Erythroblast (primary cell): ENCODE measurements at regions not wholly inside any gene's neighbourhood (a gene's known extent, or its start where the extent isn't known, plus 50 kb on each side); places are given as distances from the start of the nearest gene placed in this dataset.
A peak's percentile ranks its signal among the peaks of the same experiment; 100 is the strongest.

Experiments used
- DNase-seq, 2 experiments: peaks; one replicate each; lab custom pipeline; 2025; lab: John Stamatoyannopoulos, UW
- GATA1 ChIP-seq: IDR thresholded peaks from 2 replicates; pipeline ENCODE4 v1.6.1; 2011; ENCODE audit warnings: low read depth, mild to moderate bottlenecking, control low read depth, low read length, moderate library complexity
- POLR2A ChIP-seq: IDR thresholded peaks from 2 replicates; pipeline ENCODE4 v1.6.1; 2011; ENCODE audit warnings: mild to moderate bottlenecking, low read length

- TF ChIP-seq POLR2A (no peak), GATA1 (no peak)
- DNase-seq = no peak
Measured at GRCh38 chr5:4855036-4855435, 285.1 kb upstream of the ADAMTS16 start.

GRCh38 chr5:4855880-4856279 lies 284.2 kb upstream of the ADAMTS16 start:
- no peak for TF ChIP-seq GATA1
- TF ChIP-seq POLR2A = no peak
- no peak for DNase-seq

- TF ChIP-seq POLR2A (no peak), GATA1 (no peak)
- DNase-seq = no peak
Measured at GRCh38 chr5:4857761-4858160, 282.4 kb upstream of the ADAMTS16 start.

GRCh38 chr5:4859500-4860235 lies 280.5 kb upstream of the ADAMTS16 start:
- no peak for DNase-seq
- no peak for TF ChIP-seq GATA1
- no peak for TF ChIP-seq POLR2A

DNA sequence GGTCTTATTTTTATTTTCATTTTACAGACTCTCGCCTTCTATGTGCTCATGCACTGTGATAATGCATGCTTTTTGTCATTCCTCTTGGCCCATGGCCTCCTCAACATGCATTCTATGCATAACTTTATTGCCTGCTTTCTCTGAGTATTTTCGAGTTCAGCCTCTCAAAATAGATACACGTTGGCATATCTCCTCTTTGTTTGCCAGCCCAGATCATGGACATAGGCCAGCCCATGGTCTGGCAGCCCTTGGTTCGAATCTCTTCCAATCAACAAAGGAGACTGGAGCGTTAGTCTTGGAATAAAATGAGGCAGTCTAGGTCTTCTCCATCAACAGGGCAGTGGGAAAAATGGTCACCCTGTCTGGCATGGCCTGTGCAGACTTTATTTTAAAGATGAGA lies 279.5 kb upstream of the ADAMTS16 start:
- DNase-seq = no peak
- no peak for TF ChIP-seq GATA1
- no peak for TF ChIP-seq POLR2A

DNA sequence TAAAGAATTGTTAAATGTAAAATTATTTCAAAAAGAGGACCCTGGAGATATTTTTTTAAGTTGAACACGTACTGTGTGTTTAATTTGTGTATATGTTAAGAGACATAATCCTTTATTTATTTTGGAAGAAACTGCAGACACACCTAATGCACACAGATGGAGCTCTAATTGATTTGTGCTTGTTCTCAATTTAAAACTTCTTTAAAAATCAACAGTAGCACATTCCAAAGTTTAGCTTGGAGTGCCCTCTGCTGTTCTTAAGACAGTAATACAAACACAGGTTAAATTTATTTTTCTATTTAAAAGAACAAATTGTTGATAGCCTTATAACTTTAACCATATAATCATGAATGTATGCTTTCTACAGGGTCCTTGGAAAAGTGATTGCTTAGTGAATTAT lies 277.6 kb upstream of the ADAMTS16 start:
- DNase-seq = peak; percentile 26 to 52
- TF ChIP-seq GATA1 (no peak), POLR2A (no peak)

GRCh38 chr5:4866131-4866659 lies 273.9 kb upstream of the ADAMTS16 start:
- no peak for TF ChIP-seq POLR2A
- no peak for TF ChIP-seq GATA1
- DNase-seq = no peak

DNA sequence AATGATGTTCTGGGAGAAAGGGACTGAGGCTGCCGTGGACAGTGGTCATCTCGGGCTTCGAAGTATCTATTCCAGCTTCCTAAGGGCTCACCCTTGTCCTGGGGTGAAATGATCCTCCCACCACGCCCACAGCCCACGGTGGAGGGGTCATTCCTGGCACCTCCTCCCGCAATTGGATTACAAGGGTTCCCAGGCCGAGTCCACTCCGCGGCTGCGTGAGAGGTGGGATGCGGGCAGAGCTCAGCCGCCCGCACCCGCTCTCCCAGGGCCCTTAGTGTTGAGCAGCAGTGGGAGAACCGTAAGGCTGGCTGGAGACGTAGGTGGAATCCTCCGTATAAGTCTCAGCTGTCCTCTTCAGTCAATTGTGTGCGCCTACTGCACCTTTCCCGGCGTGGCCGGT lies 273.3 kb upstream of the ADAMTS16 start:
- no peak for DNase-seq
- no peak for TF ChIP-seq GATA1
- TF ChIP-seq POLR2A = no peak

DNA sequence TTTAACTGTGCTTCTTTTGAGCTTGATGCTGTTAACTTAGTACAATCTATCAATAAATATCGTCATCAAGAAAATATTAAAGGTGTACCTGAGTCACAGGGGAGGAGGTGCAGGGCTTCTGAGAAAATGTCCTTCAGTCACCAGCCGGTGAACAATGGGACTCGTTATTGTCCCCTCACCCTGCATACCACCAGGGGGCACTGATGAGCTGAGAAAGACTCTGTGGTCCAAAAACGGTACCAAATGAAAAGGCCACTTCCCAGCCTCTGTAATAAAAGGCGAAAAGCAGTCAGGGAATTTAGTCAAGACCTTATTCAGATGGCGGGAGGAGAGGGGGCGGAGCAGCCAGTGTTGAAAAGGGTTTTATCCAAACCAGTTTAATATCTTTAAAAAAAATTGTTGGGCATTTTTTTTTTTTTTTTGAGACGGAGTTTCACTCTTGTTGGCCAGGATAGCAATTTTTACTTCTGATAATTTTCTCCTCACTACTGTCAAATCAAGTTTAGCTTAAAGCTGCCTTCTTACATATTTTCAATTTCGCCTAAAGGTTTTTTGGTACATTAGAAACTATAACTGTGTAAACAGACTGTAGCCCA lies 271.9 kb upstream of the ADAMTS16 start:
- peak; percentile 32 to 60 for DNase-seq
- TF ChIP-seq POLR2A = no peak
- TF ChIP-seq GATA1 = no peak

DNA sequence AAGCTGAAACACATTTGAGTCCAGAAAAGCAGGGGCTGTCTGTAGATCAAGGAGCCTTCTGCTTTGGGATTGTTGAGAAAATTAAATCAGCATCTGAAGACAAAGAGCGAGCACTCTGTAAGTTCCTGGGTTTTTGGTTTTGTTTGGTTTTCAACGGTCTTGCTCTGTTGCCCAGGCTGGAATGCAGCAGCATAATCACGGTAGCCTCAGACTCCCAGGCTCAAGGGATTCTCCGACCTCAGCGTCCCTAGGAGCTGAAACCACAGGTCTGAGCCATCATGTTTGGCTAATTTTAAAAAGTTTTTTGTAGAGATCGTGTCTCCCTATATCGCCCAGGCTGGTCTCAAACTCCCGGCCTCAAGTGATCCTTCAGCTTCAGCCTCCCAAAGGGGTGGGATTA lies 266.5 kb upstream of the ADAMTS16 start:
- no peak for TF ChIP-seq POLR2A
- no peak for TF ChIP-seq GATA1
- DNase-seq = no peak

GRCh38 chr5:4874097-4874496 lies 266.0 kb upstream of the ADAMTS16 start:
- no peak for DNase-seq
- no peak for TF ChIP-seq GATA1
- TF ChIP-seq POLR2A = no peak

DNA sequence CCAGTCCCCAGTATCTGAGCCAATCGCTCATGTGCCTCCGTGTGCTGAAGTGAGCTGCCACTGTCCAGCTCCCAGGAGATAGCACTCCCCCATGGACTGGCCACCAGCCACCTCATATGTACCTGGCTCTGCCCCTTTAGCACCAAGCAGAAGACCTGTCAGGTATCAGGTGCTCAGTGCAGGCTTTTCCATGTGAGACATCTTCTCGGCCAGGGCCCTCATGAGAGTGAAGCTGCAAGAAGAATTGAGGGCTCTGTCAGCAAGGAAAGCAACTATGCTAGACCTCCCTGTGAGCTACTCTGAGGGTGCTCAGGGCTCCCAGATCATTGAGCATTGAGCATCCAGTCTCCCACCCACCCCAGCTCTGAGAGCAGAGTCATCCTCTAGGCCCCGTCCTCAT lies 264.2 kb upstream of the ADAMTS16 start:
- TF ChIP-seq GATA1 (no peak), POLR2A (no peak)
- DNase-seq = no peak

DNA sequence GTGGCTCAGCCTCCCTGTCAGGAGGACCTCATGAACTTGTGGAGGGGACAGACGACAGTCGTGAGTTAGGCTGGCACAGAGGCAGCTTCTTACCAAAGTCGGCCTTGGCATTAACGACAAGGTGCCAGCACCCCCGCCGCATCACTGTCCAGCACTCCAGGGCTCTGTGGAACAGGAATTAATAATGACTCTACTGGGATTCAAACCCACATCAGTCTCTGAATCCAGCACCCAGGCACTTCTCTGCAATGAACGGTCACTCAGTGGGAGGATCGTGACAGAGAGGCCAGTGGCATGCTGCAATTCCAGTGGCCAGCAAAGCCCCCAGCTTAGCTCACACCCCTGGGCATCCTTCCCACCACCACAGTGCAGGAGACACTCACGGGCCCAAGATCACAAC lies 263.3 kb upstream of the ADAMTS16 start:
- DNase-seq = no peak
- TF ChIP-seq POLR2A (no peak), GATA1 (no peak)

- no peak for DNase-seq
- TF ChIP-seq GATA1 (no peak), POLR2A (no peak)
Measured at GRCh38 chr5:4877579-4877978, 262.6 kb upstream of the ADAMTS16 start.

DNA sequence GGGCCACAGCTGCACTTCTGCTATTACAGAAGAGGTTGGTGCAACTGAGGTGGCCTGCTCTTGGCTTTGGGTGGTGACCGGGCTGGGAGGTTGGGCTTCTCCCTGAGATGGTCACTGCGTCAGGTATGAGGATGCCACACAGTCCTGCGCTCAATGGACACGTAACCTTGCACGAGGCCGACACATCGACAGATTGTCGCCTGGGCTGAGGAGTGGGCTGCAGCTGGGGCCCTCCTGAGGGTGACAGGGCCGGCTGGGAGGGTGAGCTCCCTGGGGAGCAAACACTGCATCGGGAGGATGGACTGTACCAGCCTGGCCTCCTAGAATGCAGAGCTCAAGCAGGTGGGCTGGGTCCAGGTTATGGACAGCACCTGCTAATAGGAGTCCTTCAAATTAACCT lies 261.1 kb upstream of the ADAMTS16 start:
- no peak for DNase-seq
- no peak for TF ChIP-seq POLR2A
- no peak for TF ChIP-seq GATA1
